Caco-2 (cell line): ENCODE measurements at regions not wholly inside any gene's neighbourhood (a gene's known extent, or its start where the extent isn't known, plus 50 kb on each side); places are given as distances from the start of the nearest gene placed in this dataset.

Experiments
- BruUV-seq: library from RNA; stranded (reverse); fragments of 400-500 nt; replicated peaks from 2 replicates; lab custom pipeline; 2021; lab: Mats Ljungman, UMichigan
- CTCF ChIA-PET: fragments of 300-600 bp; sonication (Branson Sonifier 250); formaldehyde crosslinking; loops from one replicate; lab custom pipeline; 2022; ENCODE audit warnings: antibody characterized with exemption; lab: Charles Lee
- POLR2A ChIA-PET: fragments of 300-600 bp; sonication (Branson Sonifier 250); formaldehyde crosslinking; loops from one replicate; lab custom pipeline; 2022; ENCODE audit warnings: antibody characterized with exemption; lab: Charles Lee
- DNase-seq, 2 experiments: peaks; one replicate each; pipeline versions ENCODE4 v3.0.0 to v3.0.0-alpha.2; 2020 to 2022
- H3K27me3 ChIP-seq: replicated peaks from 2 replicates; pipeline ENCODE4 v1.6.0; 2011; ENCODE audit warnings: low read length; ENCODE audit not compliant: control insufficient read depth, insufficient read depth
- H3K36me3 ChIP-seq: 2 replicates; pipeline ENCODE4 v1.5.1; 2011; ENCODE audit warnings: low read length; ENCODE audit not compliant: control insufficient read depth, insufficient read depth
- H3K4me1 ChIP-seq: fragments of 250-450 bp; sonication (Bioruptor Pico); 2 replicates; pipeline ENCODE4 v1.5.1; 2020; ENCODE audit warnings: mild to moderate bottlenecking
- H3K4me3 ChIP-seq: 2 replicates; pipeline ENCODE4 v1.5.1; 2011; ENCODE audit warnings: low read depth, mild to moderate bottlenecking, control low read depth, low read length
- H3K9me3 ChIP-seq: fragments of 250-450 bp; sonication (Bioruptor Pico); 2 replicates; pipeline ENCODE4 v1.5.1; 2020; ENCODE audit warnings: mild to moderate bottlenecking, moderate library complexity
- H3K27ac Mint-ChIP-seq: one replicate; pipeline ENCODE4 v1.8.0; 2022; ENCODE audit warnings: mixed read lengths; ENCODE audit not compliant: unreplicated experiment
- H3K27me3 Mint-ChIP-seq: one replicate; pipeline ENCODE4 v1.8.0; 2022; ENCODE audit warnings: mixed read lengths; ENCODE audit not compliant: insufficient read depth, unreplicated experiment
- H3K36me3 Mint-ChIP-seq: one replicate; pipeline ENCODE4 v1.8.0; 2022; ENCODE audit warnings: mild to moderate bottlenecking, mixed read lengths; ENCODE audit not compliant: insufficient read depth, unreplicated experiment
- H3K4me1 Mint-ChIP-seq: one replicate; pipeline ENCODE4 v1.8.0; 2022; ENCODE audit warnings: low read depth, mixed read lengths; ENCODE audit not compliant: unreplicated experiment
- H3K4me3 Mint-ChIP-seq: one replicate; pipeline ENCODE4 v1.8.0; 2022; ENCODE audit warnings: mild to moderate bottlenecking, moderate library complexity, mixed read lengths; ENCODE audit not compliant: unreplicated experiment
- H3K9me3 Mint-ChIP-seq: one replicate; pipeline ENCODE4 v1.8.0; 2022; ENCODE audit warnings: mixed read lengths; ENCODE audit not compliant: unreplicated experiment
- intact Hi-C: fragments of 100-400 bp; cut with micrococcal nuclease; formaldehyde crosslinking; loops from one replicate; pipeline ENCODE4 v1.10.0; 2022; ENCODE audit not compliant: unreplicated experiment
- TF ChIP-seq, protein P1 (sequence below), 2 experiments: fragments of 200-600 bp in 1 of 2; IDR thresholded peaks; 1 replicate in 1 of 2; 2 replicates in 1 of 2; pipeline versions ENCODE4 v1.5.1 to v1.8.0; 2011 to 2022; ENCODE audit warnings: antibody characterized with exemption in 1 of 2, control low read depth in 1 of 2, inconsistent platforms in 1 of 2, low read depth in 1 of 2, low read length in 1 of 2, mild to moderate bottlenecking in 1 of 2, moderate library complexity in 1 of 2; ENCODE audit not compliant: insufficient read depth in 1 of 2, severe bottlenecking in 1 of 2, unreplicated experiment in 1 of 2

DNA sequence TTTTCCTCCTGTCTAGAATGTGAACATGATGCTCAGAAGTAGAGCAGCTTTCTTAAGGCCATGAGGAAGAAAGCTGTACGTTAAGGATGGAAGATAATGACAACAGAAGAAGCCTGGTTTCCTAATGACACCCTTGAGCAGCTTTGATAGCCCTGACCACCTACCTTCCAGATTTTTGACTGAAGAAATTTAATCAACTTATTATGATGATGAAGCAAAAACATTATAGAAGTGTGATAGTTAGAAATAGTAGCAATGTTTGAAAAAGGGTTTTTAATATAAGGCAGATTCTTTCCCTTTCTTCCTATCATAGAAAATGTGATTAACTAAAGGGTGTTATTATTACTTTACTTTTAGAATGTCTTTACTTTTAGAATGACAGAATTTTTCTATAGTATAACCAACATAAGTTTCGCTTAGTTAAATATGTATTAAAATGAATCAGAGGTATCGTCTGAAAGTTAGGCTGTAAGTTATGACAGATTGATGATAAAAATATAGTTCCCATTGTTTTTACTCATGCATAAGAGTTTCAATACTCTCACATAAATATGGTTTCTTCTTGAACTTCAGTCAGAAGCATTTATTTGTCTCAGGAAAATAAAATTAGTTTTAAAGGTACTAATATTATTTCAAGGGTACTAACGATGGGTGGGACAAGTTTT is 50.1 kb upstream of the PPFIA2 start:
- no peaks in the 10 kb centered on the region for H3K27me3 Mint-ChIP-seq
- POLR2A ChIA-PET: no interaction called here
- H3K27ac Mint-ChIP-seq: no peak overlapping the region
- CTCF ChIA-PET: no interaction called here
- intact Hi-C loops: no loop called here
- no peak overlapping the region for H3K4me3 Mint-ChIP-seq
- Histone ChIP-seq H3K27me3 (no peaks in the 10 kb centered on the region), H3K4me1 (no peaks in the 10 kb centered on the region), H3K9me3 (no peaks in the 10 kb centered on the region), H3K36me3 (no peaks in the 10 kb centered on the region), H3K4me3 (no peak overlapping the region)
- no peaks in the 10 kb centered on the region for H3K4me1 Mint-ChIP-seq
- no peaks in the 10 kb centered on the region for H3K36me3 Mint-ChIP-seq
- BruUV-seq: no TSS peak
- DNase-seq: no peak
- H3K9me3 Mint-ChIP-seq: no peaks in the 10 kb centered on the region
- TF ChIP-seq, protein P1, sequence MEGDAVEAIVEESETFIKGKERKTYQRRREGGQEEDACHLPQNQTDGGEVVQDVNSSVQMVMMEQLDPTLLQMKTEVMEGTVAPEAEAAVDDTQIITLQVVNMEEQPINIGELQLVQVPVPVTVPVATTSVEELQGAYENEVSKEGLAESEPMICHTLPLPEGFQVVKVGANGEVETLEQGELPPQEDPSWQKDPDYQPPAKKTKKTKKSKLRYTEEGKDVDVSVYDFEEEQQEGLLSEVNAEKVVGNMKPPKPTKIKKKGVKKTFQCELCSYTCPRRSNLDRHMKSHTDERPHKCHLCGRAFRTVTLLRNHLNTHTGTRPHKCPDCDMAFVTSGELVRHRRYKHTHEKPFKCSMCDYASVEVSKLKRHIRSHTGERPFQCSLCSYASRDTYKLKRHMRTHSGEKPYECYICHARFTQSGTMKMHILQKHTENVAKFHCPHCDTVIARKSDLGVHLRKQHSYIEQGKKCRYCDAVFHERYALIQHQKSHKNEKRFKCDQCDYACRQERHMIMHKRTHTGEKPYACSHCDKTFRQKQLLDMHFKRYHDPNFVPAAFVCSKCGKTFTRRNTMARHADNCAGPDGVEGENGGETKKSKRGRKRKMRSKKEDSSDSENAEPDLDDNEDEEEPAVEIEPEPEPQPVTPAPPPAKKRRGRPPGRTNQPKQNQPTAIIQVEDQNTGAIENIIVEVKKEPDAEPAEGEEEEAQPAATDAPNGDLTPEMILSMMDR (IDR thresholded peaks at IDR 0.05; ENCODE audit: insufficient read depth in 1 of 2, low read depth in 1 of 2, low read length in 1 of 2, severe bottlenecking in 1 of 2, unreplicated experiment in 1 of 2): no peak
